Cerebellar cortex (tissue), 1 donor: ENCODE measurements at regions not wholly inside any gene's neighbourhood (a gene's known extent, or its start where the extent isn't known, plus 50 kb on each side); places are given as distances from the start of the nearest gene placed in this dataset.
A peak's percentile ranks its signal among the peaks of the same experiment; 100 is the strongest.
"Not testable (repeated sequence)": the region's sequence is repeated elsewhere in the genome, so short reads cannot be mapped to it uniquely, and the experiment has no call there.

Source experiments
- DNase-seq: peaks from one replicate; pipeline ENCODE4 v3.0.0-alpha.2; 2015; ENCODE audit warnings: low spot score

GRCh38 chr1:41980827-41981653 is 62.3 kb upstream of the HIVEP3 start:
- no peak for DNase-seq

- no peak for DNase-seq
Measured at GRCh38 chr1:41978986-41979385, 60.3 kb upstream of the HIVEP3 start.

GRCh38 chr1:41977326-41977725 is 58.6 kb upstream of the HIVEP3 start:
- no peak for DNase-seq

- no peak for DNase-seq
Measured at GRCh38 chr1:41976671-41977070, 57.9 kb upstream of the HIVEP3 start.

- peak; percentile 65 for DNase-seq
Measured at GRCh38 chr1:41975850-41976569, 57.3 kb upstream of the HIVEP3 start.

GRCh38 chr1:41975121-41975520 is 56.4 kb upstream of the HIVEP3 start:
- no peak for DNase-seq

- not testable (repeated sequence) for DNase-seq
Measured at GRCh38 chr1:41968557-41968956, 49.8 kb upstream of the HIVEP3 start.
